ENCODE measurements at regions not wholly inside any gene's neighbourhood (a gene's known extent, or its start where the extent isn't known, plus 50 kb on each side); places are given as distances from the start of the nearest gene placed in this dataset.

- TF ChIP-seq CTCF (IDR thresholded peaks at IDR 0.05) (no peak), POLR2AphosphoS5 (IDR thresholded peaks at IDR 0.05) (no peak), POLR2A (IDR thresholded peaks at IDR 0.05) (no peak)
Measured at GRCh38 chr6:14635934-14636591, 518.5 kb downstream of the CD83 start.
